WTC11 (cell line): ENCODE measurements at regions not wholly inside any gene's neighbourhood (a gene's known extent, or its start where the extent isn't known, plus 50 kb on each side); places are given as distances from the start of the nearest gene placed in this dataset.

ENCODE experiments used
- ATF1 ChIP-seq: sonication (generic); formaldehyde crosslinking; IDR thresholded peaks from 2 replicates; pipeline ENCODE4 v1.8.1; 2023; ENCODE audit warnings: mild to moderate bottlenecking, moderate library complexity, missing genetic modification reagents
- CDX4 ChIP-seq: fragments of 250-450 bp; sonication (Bioruptor Pico); IDR thresholded peaks from 2 replicates; pipeline ENCODE4 v1.9.0; 2021; ENCODE audit warnings: moderate library complexity, mild to moderate bottlenecking, inconsistent platforms, borderline replicate concordance
- E2F5 ChIP-seq: sonication (generic); formaldehyde crosslinking; IDR thresholded peaks from 2 replicates; pipeline ENCODE4 v1.8.1; 2022; ENCODE audit warnings: mild to moderate bottlenecking, moderate library complexity, missing genetic modification reagents
- ZNF396 ChIP-seq: fragments of 250-450 bp; sonication (Bioruptor Pico); IDR thresholded peaks from 2 replicates; pipeline ENCODE4 v1.8.0; 2021; ENCODE audit warnings: mild to moderate bottlenecking, moderate library complexity, borderline replicate concordance
- TF ChIP-seq, protein P1 (sequence below): sonication (generic); formaldehyde crosslinking; IDR thresholded peaks from 2 replicates; pipeline ENCODE4 v1.8.1; 2023; ENCODE audit warnings: mild to moderate bottlenecking, moderate library complexity, missing genetic modification reagents

- TF ChIP-seq, protein P1, sequence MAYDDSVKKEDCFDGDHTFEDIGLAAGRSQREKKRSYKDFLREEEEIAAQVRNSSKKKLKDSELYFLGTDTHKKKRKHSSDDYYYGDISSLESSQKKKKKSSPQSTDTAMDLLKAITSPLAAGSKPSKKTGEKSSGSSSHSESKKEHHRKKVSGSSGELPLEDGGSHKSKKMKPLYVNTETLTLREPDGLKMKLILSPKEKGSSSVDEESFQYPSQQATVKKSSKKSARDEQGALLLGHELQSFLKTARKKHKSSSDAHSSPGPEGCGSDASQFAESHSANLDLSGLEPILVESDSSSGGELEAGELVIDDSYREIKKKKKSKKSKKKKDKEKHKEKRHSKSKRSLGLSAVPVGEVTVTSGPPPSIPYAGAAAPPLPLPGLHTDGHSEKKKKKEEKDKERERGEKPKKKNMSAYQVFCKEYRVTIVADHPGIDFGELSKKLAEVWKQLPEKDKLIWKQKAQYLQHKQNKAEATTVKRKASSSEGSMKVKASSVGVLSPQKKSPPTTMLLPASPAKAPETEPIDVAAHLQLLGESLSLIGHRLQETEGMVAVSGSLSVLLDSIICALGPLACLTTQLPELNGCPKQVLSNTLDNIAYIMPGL (CRISPR knock-in tag), result no peak
- TF ChIP-seq E2F5 (CRISPR knock-in tag) (no peak), ATF1 (CRISPR knock-in tag) (no peak), ZNF396 (CRISPR knock-in tag) (no peak), CDX4 (CRISPR knock-in tag) (no peak)
Measured at GRCh38 chr13:26503826-26504594, 53.5 kb upstream of the WASF3 start (continued).
